ENCODE measurements at regions not wholly inside any gene's neighbourhood (a gene's known extent, or its start where the extent isn't known, plus 50 kb on each side); places are given as distances from the start of the nearest gene placed in this dataset.
A peak's percentile ranks its signal among the peaks of the same experiment; 100 is the strongest.
"Not testable (repeated sequence)": the region's sequence is repeated elsewhere in the genome, so short reads cannot be mapped to it uniquely, and the experiment has no call there.

DNA sequence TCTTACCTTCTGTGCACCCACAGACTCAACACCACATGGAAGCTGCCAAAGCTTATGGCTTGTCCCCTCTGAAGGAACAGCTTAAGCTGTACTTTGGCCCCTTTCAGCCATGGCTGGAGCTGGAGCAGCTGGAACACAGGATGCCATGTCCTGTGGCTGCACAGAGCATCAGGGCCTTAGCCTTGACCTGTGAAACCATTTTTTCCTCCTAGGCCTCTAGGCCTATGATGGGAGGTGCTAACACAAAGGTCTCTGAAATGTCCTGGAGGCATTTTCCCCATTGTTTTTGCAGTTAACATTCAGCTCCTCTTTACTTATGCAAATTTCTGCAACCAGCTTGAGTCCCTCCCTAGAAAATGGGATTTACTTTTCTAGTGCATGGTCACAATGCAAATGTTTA is 461.4 kb upstream of the TYRP1 start:
- no peak for DNase-seq (ENCODE audit: low read depth, low spot score)

DNA sequence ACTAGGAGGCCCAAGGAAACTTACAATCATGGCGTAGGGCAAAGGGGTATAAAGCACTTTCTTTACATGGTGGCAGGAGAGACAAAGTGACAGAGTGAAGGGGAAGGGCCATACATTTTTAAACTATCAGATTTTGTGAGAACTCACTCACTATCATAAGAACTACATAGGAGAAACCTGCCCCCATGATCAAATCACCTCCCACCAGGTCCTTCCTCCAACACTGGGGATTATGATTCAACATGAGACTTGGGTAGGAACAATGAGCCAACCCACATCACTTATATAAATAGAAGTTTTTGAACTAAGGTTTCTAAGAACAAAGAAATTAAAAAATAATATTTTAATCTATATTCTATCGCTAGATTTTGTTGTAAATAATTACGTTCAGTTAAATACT is 460.3 kb upstream of the TYRP1 start:
- no peak for DNase-seq (ENCODE audit: low read depth, low spot score)

DNA sequence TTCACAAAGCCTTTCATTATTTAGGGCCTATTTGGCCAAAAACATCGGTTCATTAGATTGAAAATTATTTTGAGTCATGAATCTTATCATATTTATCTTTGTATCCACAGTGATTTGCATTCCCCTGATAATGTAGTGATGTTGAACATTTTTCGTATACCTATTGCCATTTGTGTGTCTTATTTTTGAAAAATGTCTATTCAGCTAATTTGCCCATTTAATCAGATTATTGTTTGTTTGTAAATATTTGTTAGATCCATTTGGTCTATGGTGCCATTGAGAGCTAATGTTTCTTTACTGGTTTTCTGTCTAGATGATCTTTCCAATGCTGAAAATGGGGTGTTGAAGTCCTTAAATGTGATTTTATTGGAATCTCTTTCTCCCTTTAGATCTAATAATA is 439.2 kb upstream of the TYRP1 start:
- no peak for DNase-seq (ENCODE audit: low read depth, low spot score)

DNA sequence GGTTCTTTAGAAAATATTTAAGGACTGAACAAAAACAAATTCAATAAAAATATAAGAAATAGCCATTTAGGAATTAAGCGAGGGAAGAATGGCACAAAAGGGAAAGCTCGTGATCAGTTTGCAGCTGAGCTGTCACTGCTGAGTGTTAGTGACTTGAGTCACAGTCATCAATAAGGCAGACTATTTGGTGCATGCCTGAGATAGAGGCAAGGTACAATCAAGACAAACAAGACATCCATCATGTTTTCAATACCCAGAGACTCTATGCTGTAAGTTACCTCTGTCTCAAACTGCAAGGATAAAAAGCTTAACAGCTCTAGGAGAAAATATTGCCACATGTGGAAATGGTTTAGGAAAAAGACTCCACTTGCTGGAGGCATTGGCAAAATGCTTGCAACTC is 426.4 kb upstream of the TYRP1 start:
- DNase-seq (ENCODE audit: low read depth, low spot score): no peak

DNA sequence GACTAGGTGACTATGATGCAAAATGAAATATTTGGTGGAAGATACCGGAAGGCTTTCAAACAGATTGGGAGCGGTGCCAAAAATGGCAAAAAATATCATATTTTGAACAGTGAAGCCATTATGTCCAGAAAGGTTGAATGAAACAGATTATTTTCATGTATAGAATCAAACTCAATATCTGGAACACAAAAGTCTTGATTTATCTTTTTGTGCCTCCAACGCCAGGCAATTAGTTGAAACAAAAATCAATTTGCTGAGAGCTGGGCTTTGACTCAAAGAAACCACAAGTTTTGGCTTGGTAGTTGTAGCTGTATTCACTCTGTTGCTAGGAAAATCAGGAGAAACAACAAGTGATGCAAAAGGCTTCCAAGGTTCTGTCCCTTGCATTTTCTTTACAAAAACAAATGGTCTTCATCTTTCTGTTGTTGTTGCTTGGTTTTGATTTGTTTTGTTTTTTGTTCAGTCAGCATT is 421.7 kb upstream of the TYRP1 start:
- DNase-seq (ENCODE audit: low read depth, low spot score): no peak

DNA sequence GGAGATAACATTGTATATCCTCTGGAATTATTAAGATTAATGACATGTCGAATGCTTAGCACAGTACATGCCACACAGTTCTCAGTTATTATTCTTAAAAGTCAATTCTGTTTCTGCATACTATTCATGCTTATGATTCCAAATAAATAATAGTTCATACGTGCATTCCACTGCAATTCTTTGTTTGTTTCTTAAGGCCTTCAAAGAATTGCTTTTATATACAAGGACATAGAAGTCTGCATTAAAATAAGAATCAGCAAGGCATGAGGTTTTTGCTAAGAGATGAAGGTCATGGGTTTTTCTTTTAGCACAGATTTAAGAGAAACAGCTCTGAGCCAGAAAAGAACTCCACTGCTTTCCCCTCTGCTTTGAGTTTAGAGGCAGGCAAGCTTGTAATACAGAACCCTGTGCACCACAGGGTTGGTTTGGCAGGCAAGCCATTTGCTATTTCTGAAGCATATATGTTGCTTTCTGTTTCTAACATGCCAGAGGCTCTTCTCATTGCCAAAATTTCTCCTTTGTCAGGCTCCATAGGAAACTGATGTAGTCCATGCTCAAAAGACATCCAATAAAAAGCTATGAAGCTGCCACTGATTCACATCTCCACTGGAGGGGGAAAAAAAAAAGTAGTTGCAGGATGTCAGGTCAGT is 420.6 kb upstream of the TYRP1 start:
- DNase-seq (ENCODE audit: low read depth, low spot score): no peak

DNA sequence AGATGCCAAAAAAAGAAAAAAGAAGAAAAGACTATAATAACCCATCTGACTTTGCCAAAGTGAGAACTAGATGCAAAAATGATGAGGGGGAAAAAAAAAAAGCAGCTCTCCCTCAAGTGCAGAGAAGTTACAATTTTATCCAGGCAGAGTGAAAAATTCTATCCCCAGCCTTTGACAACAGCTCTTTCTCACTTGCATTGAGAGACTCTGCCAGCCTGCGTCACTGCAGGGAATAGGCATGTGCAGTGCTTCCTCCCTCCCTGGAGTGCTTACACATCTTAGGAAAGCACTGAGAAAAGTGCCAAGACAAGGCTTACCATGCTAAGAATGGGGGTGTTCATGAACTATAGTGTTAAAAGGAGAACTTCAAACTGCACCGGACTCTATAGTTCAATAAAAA is 418.6 kb upstream of the TYRP1 start:
- no peak for DNase-seq (ENCODE audit: low read depth, low spot score)

DNA sequence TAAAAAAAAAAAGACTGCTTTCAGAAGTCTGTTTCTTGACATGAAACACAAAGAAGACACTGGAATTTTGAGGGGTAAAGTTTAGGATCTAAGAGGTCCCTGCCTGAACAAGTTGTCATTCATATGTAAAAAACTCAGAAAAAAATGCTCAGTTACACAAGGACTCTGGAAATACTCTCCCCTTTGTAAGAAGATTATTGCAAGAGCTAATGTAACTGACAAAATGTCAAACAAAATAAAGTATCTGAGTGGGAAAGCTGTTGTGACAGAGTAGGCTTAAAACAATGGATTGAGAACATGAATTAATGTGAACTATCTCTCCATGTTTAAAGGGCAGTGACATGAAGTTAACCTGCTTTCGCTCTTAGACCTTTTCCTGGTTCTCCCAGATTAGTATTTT is 416.7 kb upstream of the TYRP1 start:
- DNase-seq (ENCODE audit: low read depth, low spot score): no peak

DNA sequence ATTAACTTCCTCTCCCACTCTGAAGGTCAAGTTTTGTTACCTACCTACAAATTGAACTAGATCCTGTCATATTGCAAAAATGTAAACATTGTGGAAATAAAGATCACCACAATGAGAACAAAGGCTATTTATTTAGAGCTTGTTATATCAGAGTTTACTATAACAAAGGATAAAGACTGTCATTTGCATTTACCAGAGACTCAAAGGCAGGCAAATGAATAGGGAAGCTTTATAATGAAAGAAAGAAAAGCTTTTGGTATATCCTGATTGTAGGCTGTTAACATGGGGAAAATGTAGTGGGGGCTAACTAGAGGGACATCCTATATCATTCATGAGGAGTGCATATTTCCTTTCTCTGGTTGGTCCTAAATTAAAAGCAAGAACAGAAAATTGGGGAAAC is 403.5 kb upstream of the TYRP1 start:
- DNase-seq (ENCODE audit: low read depth, low spot score): no peak

DNA sequence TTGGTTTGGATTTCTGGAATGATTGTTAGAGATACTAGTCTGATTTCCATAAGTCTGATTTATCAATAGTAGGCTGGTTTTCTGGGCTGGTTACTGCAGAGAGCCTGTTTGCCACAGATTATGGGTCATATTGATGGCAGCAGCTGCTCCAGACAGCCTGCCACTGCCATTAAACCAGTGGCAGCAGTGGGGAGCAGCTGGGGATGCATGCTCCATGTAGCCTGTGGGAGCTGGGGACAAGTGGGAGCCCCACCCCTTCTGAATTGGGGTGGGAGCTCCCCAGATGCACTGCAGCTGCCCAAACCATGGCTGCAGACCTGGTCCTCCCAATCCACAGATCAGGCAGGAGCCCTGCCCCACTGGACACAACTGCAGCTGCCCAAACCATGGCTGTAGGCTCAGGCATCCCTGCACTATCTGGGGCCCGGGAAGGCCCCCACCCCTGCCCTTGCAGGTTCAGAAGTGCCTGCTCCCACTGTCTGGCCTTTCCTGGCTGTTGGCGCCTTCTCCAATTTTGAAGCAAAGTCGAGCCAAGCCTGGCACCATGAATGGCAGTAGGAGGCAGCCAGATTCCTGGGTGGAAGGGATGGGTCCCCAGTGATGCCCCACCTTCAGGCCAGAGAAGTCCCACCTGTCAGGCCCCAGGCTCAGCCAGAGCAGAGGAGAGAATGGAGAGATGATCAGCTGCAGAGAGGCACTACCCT is 402.9 kb upstream of the TYRP1 start:
- DNase-seq (ENCODE audit: low read depth, low spot score): no peak

DNA sequence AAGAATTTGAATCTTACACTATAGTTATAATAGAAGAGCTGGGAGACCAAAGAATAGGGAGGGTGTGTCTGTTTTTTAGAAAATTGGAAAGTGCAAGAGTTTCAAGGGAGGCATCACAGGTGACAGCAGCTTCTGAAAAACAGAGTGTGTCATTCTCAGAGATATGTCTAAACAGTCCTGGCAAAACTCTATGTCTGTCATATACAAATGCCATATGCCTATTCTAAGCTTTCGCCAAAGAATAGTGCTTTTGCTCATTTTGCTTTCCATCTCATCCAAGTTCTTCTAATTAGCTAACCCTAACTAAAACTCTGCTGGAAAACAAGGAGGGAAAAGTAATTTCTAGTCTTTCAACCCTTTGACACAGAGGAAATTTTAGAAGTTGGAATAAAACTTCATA is 388.0 kb upstream of the TYRP1 start:
- DNase-seq (ENCODE audit: low read depth, low spot score): no peak

DNA sequence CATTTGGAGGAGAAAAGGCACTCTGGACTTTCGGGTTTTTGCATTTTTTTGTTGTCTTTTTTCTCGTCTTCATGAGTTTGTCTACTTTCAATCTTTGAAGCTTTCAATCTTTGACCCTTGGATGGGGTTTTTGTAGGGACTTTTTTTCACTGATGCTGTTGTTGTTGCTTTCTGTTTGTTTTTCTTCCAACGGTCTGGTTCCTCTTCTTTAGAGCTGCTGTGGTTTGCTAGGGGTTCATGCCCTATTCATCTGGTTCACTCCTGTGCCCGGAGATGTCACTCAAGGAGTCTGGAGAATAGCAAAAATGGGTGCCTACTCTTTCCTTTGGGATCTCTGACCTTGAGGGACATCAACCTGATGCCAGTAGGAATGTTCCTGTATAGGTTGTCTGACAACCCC is 378.6 kb upstream of the TYRP1 start:
- DNase-seq (ENCODE audit: low read depth, low spot score): no peak

DNA sequence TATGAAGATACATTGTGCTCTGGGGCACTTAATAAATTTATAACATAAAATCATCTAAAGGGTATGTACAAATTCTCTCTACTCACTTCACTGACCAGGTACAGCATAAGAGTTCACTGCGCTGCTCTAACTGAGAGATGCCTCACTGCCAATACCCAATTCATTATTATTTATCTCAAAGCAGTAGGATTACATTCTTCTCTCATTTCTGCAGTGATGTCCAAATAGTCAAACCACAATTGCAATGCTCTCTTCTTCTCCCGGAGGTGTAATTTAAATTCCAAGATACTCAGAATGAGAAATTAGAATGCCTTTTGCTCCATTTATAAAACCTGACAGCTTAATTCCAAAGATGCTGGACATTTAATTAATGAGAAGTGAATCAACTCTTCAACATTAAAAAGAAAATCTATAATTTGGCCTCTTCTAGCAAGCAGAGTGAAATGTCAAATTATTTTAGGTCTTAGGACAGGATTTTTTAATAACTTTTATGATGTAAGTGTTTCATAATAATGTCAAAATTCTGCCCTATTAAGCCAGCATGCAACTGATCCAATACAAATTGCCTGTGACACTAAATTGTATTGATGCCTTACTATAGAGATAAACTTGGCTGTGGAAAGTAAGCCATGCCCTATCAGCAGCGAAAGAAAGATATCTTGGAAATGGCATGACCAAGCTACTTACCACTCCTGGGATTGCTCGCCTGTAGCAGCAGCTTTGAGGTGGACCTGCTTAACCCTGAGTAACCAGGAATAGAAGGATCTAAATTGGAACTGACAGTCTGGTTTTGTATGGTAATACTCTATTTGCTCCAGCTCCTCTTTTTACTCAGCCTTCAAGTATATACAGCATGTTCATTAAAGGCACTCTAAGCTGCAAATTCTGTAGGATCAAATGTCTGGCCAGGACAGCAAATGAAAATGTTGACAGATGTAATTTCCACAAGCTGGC is 374.2 kb upstream of the TYRP1 start:
- no peak for DNase-seq (ENCODE audit: low read depth, low spot score)

DNA sequence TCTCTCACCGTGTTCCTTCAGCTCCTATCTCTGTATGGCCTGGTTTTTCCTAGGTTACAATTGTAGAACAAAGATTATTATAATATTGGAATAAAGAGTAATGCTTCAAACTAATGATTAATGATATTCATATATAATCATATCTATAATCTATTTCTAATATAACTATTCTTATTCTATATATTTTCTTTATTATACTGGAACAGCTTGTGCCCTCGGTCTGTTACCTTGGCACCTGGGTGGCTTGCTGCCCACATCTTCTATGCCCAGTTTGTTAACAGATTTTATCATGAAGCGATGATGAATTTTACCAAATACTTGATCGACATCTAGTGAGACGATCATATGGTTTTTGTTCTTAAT is 363.6 kb upstream of the TYRP1 start:
- no peak for DNase-seq (ENCODE audit: low read depth, low spot score)

DNA sequence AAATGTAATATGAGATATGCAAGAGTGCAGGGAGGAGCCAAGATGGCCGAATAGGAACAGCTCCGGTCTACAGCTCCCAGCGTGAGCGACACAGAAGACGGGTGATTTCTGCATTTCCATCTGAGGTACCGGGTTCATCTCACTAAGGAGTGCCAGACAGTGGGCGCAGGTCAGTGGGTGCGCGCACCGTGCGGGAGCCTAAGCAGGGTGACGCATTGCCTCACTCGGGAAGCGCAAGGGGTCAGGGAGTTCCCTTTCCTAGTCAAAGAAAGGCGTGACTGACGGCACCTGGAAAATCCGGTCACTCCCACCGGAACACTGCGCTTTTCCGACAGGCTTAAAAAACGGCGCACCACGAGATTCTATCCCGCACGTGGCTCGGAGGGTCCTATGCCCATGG is 359.2 kb upstream of the TYRP1 start:
- not testable (repeated sequence) for DNase-seq (ENCODE audit: low read depth, low spot score)

DNA sequence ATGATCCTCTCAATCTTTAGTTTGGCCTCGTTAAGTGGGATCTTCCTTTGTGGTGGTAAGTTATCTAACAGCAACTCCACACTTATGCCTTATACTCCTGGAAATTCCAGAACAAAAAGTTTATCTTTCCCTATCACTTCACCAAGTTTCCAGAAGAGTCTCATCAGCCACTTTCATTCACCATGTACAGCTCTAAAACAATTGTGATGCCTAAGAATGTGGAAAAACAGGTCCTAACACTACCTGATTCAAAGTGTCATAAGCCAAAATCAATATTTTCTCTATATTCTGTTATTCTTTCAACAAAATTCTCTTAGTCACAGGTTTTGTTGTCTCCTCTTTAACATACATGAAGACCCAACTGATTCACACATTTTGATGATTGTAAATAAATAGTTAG is 342.4 kb upstream of the TYRP1 start:
- no peak for DNase-seq (ENCODE audit: low read depth, low spot score)

DNA sequence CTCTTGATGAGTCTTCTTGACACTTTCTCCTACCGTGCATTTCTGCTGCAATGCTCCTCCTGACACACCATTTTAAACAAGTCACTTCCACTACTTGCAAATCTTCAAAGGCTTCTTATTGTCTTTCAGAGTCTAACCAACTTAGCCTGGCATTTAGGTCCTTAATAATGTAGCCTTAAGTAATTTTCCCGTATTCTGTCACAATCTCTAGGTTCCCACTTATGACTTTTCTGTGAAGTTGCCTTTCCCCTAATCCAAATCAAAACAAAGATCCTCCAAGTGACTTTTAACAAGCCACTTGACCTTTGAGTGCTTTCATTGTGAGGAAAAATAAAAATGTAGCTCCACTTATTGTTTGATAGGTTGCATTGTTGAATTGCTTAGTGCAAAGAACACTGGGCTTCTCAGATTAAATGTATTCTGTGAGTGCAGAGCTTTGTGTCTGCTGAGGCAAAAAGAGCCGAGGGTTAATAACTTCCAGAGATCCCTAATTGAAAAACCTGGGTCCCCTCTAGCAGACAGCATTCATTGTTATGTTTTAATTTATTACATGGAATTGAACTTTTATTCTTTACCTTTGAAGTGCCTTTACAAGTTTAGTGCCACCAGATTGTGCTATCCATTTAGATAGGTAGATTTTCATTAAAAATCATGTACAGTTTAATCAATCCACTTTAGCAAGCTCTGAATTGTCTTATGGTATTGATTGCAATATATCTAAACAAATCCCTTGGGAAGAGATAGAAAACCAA is 341.7 kb upstream of the TYRP1 start:
- DNase-seq (ENCODE audit: low read depth, low spot score): no peak

DNA sequence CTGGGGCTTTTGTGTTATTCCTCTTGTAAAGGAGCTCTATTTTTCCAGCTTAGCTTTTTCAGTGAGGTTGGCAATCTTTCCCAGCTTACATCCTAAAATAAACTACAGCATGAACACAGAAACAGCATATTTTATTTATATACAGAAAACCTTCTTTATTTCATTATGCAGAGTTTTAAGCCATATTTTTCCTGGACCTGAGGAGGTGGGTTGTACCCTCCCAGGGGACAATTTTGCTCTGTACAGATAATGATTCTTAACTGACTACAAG is 341.2 kb upstream of the TYRP1 start:
- DNase-seq (ENCODE audit: low read depth, low spot score): no peak

DNA sequence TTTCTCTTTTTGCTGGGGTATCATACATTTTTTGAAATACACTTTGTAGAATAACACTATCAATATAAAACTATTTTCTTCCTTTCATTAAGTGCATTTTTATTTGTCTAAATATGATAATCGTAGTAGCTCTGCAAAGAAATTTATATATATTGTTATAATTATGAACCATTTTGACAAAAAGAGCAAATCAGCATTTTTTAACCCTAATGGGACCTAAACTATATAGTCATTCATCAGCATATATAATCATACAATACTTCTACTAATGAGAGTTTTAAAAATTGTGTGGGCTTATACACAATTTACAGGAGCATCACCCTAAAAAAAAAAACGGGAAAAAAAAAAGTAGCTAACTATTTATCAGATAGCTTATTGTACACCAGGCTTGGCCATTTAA is 329.7 kb upstream of the TYRP1 start:
- no peak for DNase-seq (ENCODE audit: low read depth, low spot score)

DNA sequence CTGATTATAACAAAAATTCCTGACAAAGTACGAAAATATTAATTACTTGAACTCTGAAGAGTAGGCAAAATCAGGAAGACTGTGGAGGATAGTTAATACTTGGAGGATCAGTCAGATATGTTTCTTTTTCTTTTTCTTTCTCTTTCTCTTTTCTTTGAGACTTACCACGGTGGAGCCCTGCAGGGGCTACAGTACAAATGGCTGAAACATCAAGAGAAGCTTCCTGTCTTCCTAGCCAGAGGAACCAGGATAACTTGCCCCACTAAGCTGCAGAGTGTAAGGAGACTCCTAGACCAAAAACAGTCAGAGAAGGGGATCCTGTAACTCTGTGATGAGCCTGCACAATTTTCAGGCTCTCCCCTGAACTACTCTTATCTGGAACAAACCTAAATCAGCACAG is 324.6 kb upstream of the TYRP1 start:
- peak; percentile 1 for DNase-seq (ENCODE audit: low read depth, low spot score)

DNA sequence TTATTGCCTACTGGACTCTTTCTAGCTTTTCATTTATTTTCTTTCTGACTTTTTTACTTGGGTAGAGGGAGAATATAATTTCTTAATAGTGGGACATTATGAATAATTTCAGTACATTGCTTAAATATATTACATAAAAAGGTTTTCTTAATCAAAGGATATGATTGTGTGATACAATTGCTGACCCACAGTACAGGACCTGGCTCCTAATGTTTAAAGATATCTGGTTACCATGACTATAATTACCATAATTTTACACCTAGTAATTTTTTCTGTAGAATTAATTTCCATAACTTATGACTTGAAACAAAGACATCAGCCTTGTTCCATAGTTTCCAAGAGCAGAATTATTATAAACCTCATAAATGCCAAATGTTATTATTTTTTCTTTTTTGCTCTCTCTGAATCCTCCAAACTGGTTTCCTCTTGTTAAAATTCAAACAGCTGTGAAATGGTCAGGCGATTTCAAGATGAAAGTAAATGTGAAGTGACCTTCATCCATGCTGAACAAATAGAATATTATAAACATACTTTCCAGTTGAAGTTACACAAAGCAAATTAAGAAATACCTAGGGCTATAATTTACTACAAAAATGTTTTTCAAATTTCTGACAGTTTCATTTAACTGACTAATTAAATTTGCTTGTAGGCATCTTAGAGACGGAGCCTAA is 301.2 kb upstream of the TYRP1 start:
- no peak for DNase-seq (ENCODE audit: low read depth, low spot score)

DNA sequence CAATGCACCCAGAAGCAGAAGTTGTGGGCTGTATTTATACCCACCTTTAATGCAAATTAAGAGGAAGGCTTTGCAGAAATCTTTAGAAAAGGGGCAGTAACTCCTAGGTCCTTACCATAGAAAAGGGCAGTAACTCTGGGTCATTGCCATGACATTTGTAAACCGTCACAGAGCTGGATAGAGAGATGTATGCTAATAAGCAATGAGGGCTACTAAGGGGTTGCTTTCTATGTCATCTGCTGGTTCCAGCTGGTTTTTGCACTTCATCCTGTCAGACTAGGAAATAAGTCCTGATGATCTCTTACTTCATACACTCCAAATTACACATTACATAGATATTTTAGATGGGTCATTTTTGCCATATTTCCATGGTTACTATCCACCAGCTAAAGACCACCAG is 299.1 kb upstream of the TYRP1 start:
- no peak for DNase-seq (ENCODE audit: low read depth, low spot score)
